ACC112 (cell line): ENCODE measurements at regions not wholly inside any gene's neighbourhood (a gene's known extent, or its start where the extent isn't known, plus 50 kb on each side); places are given as distances from the start of the nearest gene placed in this dataset.
"Not testable (repeated sequence)": the region's sequence is repeated elsewhere in the genome, so short reads cannot be mapped to it uniquely, and the experiment has no call there.

Source experiments
- H2AFZ ChIP-seq: fragments of 200-600 bp; sonication (generic); one replicate; pipeline ENCODE4 v1.6.0; 2017; ENCODE audit warnings: antibody characterized with exemption, low read length; ENCODE audit not compliant: unreplicated experiment
- H3K27ac ChIP-seq: fragments of 200-600 bp; sonication (generic); 2 replicates; pipeline ENCODE4 v1.5.1; 2014; ENCODE audit warnings: low read depth, mild to moderate bottlenecking, antibody characterized with exemption, low read length, moderate library complexity
- H3K27me3 ChIP-seq: fragments of 200-600 bp; sonication (generic); 2 replicates; pipeline ENCODE4 v1.6.1; 2014; ENCODE audit warnings: mild to moderate bottlenecking, antibody characterized with exemption, low read length, moderate library complexity, mixed read lengths; ENCODE audit not compliant: insufficient read depth
- H3K36me3 ChIP-seq: fragments of 200-600 bp; sonication (generic); 2 replicates; pipeline ENCODE4 v1.6.1; 2016; ENCODE audit warnings: mild to moderate bottlenecking, antibody characterized with exemption, low read length, moderate library complexity, mixed read lengths; ENCODE audit not compliant: insufficient read depth
- H3K4me1 ChIP-seq: fragments of 200-600 bp; sonication (generic); one replicate; pipeline ENCODE4 v1.6.1; 2016; ENCODE audit warnings: low read length, mixed read lengths; ENCODE audit not compliant: insufficient read depth, unreplicated experiment, control insufficient read depth
- H3K4me3 ChIP-seq: fragments of 200-600 bp; sonication (generic); 2 replicates; pipeline ENCODE4 v1.5.1; 2014; ENCODE audit warnings: mild to moderate bottlenecking, low read depth, low read length
- H3K79me2 ChIP-seq: fragments of 200-600 bp; sonication (generic); one replicate; pipeline ENCODE4 v1.6.0; 2016; ENCODE audit warnings: low read length; ENCODE audit not compliant: control insufficient read depth, unreplicated experiment, insufficient read depth

DNA sequence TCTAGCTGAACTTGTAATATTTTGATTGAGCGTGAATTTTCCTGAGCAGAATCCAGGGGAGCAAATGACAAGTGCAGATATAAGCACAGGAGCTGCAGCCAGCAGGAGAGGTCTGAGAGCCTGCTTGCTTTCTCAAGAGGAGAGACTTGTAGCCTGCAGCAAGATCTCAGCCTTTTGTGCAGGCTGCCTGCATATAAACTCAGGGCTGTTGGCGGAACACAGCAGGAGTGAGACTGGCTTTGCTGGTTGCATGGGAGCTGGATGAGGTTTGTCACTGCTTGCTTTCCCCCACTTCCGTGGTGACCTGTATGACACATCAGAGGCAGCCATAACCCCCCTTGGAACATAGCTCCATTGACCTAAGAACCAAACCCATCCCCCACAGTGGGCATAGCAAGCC, 725.4 kb upstream of the RGS18 start:
- H3K79me2 ChIP-seq: no peaks in the 10 kb centered on the region
- no peak overlapping the region for H3K27ac ChIP-seq
- no peaks in the 10 kb centered on the region for H3K36me3 ChIP-seq
- H3K27me3 ChIP-seq: no peaks in the 10 kb centered on the region
- no peak overlapping the region for H3K4me3 ChIP-seq
- no peak overlapping the region for H2AFZ ChIP-seq
- no peaks in the 10 kb centered on the region for H3K4me1 ChIP-seq

DNA sequence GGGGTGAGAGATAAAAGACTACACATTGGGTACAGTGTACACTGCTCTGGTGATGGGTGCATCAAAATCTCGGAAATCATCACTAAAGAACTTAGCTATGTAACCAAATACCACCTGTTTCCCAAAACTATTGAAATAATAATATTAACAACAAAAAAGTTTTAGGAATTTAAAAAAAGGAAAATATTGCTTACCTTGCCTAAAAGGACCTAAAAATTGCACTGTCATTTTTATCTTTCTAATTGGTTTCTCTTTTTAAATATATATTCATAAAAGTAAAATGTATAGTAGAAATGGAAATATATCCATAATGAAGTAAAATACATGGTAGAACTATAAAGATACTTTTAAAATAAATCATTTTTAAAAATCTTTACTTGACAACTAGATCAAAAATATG, 719.3 kb upstream of the RGS18 start:
- Histone ChIP-seq H2AFZ (no peak overlapping the region), H3K27ac (no peak overlapping the region), H3K4me1 (no peaks in the 10 kb centered on the region)

DNA sequence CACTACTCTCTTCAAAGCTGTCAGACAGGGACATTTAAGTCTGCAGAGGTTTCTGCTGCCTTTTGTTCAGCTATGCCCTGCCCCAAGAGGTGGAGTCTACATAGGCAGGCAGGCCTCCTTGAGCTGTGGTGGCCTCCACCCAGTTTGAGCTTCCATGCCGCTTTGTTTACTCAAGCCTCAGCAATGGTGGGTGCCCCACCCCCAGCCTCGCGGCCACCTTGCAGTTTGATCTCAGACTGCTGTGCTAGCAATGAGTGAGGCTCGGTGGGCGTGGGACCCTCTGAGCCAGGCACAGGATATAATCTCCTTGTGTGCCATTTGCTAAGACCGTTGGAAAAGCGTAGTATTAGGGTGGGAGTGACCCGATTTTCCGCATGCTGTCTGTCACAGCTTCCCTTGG, 710.0 kb upstream of the RGS18 start:
- H3K36me3 ChIP-seq, H3K27ac ChIP-seq, H3K79me2 ChIP-seq, H3K4me1 ChIP-seq, H3K4me3 ChIP-seq, H2AFZ ChIP-seq, H3K27me3 ChIP-seq: not testable (repeated sequence)

More for the DNA sequence above, 719.3 kb upstream of the RGS18 start:
- no peaks in the 10 kb centered on the region for H3K27me3 ChIP-seq
- no peaks in the 10 kb centered on the region for H3K36me3 ChIP-seq
- H3K79me2 ChIP-seq: no peaks in the 10 kb centered on the region
- no peak overlapping the region for H3K4me3 ChIP-seq

DNA sequence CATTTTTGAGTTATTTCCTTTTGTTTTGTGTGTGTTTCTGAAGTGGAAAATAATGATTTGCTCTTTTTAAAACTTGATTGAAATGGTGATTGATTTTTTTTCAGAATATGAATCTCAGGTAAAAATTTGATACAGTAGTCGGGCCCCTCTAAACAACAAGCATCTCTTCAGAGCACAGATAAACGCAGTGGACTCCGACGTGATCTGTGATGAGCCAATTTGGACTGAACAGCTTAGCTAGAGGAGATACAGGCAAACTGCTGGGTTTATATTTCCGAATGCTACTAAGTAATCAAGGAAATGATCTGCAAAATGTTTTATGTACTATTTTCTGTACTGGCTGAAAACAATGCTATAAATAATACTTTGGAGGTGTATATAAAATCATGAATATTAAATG, 705.7 kb upstream of the RGS18 start:
- no peak overlapping the region for H3K27ac ChIP-seq
- H3K79me2 ChIP-seq: no peaks in the 10 kb centered on the region
- no peaks in the 10 kb centered on the region for H3K36me3 ChIP-seq
- no peaks in the 10 kb centered on the region for H3K4me1 ChIP-seq
- H3K4me3 ChIP-seq: no peak overlapping the region
- H3K27me3 ChIP-seq: no peaks in the 10 kb centered on the region
- no peak overlapping the region for H2AFZ ChIP-seq

DNA sequence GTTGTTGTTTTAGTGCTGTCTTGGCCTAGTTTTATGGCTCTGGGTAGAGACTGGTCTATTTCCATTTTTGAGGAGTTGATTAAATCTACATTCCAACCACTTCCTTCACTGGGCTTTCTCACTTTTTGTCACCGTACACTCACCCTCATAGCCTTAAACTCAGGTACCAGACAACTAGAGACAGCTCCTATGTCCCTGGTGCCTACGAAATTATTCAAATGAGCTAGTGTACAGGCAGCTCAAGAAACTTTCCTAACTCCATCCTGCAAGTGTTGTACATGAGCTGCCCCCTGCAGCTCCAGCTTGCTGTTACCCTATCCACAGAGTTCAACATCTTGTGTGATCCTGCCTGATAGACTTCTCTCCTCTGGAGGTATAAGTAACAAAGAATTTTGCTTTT, 704.8 kb upstream of the RGS18 start:
- H3K27ac ChIP-seq: no peak overlapping the region
- no peaks in the 10 kb centered on the region for H3K79me2 ChIP-seq
- no peak overlapping the region for H2AFZ ChIP-seq
- no peaks in the 10 kb centered on the region for H3K4me1 ChIP-seq
- H3K36me3 ChIP-seq: no peaks in the 10 kb centered on the region
- H3K4me3 ChIP-seq: no peak overlapping the region
- no peaks in the 10 kb centered on the region for H3K27me3 ChIP-seq

DNA sequence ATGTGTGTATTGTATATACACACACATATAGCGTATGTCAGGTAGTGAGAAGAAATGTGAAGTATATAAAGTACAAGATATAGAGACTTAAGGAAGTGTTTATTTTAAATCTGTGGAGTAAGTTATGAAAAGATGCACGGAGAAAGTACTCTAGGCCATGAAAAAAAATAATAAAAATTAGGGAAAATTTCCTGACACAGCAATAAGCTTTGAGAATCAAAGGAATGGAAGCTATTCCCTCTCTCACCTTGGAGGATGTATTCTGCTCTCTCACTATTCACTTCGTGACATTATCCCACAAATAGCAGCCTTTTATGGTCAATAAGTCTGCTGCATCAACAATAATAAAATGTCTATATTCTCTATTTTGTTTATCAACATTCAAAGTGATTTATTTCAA, 700.4 kb upstream of the RGS18 start:
- no peak overlapping the region for H3K27ac ChIP-seq
- H3K4me1 ChIP-seq: no peaks in the 10 kb centered on the region
- no peaks in the 10 kb centered on the region for H3K79me2 ChIP-seq
- H3K27me3 ChIP-seq: no peaks in the 10 kb centered on the region
- H3K4me3 ChIP-seq: no peak overlapping the region
- no peak overlapping the region for H2AFZ ChIP-seq
- no peaks in the 10 kb centered on the region for H3K36me3 ChIP-seq

DNA sequence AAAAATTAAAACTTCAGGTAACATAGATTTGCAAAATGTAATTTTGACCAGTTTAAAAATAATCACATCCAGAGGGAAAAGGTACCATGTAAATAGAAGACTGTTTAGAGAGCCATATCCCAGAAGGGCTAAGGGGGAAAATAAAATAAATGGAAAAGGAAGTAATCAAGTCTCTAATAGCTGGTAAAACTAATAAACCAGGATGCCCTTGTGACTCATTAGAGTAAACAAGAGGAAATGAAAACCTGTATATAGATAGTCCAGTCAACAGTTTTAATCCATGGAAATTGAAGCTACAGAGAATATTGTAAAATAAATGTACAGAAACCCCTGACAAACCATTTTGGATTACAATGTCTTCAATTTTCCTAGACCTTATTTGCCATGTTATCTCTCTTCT, 698.0 kb upstream of the RGS18 start:
- Histone ChIP-seq H3K27ac (no peak overlapping the region), H3K36me3 (no peaks in the 10 kb centered on the region), H2AFZ (no peak overlapping the region), H3K4me3 (no peak overlapping the region), H3K4me1 (no peaks in the 10 kb centered on the region), H3K27me3 (no peaks in the 10 kb centered on the region), H3K79me2 (no peaks in the 10 kb centered on the region)

DNA sequence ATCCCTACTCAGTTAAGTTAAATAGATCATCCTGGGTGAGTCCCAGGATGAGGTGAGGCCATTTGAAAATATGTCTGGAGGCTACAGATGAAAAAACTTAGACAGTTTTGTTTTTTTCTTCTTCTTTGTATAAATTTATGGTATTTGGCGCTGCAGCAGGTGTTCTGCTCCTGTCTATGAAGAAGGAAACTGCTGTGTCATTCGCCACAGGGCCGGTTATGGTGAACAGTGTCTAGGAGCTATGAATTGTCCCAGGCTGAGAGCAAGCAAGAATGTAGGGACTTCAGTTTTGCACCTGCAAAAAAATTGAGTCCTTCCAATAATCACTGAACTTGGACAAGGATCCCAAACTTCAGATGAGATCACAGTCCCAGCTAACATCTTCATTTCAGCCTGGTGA, 674.3 kb upstream of the RGS18 start:
- Histone ChIP-seq H3K4me1 (no peaks in the 10 kb centered on the region), H3K27me3 (no peaks in the 10 kb centered on the region), H3K79me2 (no peaks in the 10 kb centered on the region), H2AFZ (no peak overlapping the region), H3K27ac (no peak overlapping the region), H3K4me3 (no peak overlapping the region), H3K36me3 (no peaks in the 10 kb centered on the region)

DNA sequence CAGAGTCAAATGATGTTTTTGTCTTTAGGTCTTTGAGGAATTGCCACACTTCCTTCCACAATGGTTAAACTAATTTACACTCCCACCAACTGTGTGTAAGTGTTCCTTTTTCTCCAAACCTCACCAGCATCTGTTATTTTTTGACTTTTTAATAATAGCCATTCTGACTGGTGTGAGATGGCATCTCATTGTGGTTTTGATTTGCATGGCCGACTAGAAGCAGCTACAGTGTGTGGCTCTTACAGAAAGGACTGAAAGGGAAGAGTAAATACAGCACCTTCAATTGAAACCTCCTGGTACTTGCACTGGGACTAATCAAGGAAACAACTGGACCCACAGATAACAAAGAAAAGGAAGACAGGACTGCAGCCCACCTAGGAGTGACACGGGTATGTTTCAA, 668.0 kb upstream of the RGS18 start:
- H2AFZ ChIP-seq: no peak overlapping the region
- H3K79me2 ChIP-seq: no peaks in the 10 kb centered on the region
- H3K4me1 ChIP-seq: no peaks in the 10 kb centered on the region
- H3K27ac ChIP-seq: no peak overlapping the region
- H3K4me3 ChIP-seq: no peak overlapping the region
- no peaks in the 10 kb centered on the region for H3K27me3 ChIP-seq
- no peaks in the 10 kb centered on the region for H3K36me3 ChIP-seq

DNA sequence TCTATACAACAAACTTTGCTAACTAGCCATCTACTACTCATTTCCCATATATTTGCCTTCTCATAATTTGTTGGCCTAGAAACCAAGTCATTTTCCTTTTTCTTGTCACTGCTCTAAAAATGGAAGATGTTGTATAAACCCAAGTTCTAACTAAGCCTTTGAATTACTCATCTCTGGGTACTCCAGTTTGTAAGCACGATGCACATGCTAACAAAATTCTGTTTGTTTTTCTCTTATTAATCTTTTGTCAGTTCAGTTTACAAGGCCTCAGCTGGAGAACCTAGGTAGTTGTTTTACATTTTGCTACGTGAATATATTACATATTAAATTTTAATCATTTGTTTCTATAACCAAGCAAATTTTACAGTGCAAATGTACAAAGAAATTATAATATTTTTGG, 663.2 kb upstream of the RGS18 start:
- Histone ChIP-seq H3K79me2 (no peaks in the 10 kb centered on the region), H3K4me3 (no peak overlapping the region), H3K27ac (no peak overlapping the region), H2AFZ (no peak overlapping the region), H3K36me3 (no peaks in the 10 kb centered on the region), H3K4me1 (no peaks in the 10 kb centered on the region), H3K27me3 (no peaks in the 10 kb centered on the region)

DNA sequence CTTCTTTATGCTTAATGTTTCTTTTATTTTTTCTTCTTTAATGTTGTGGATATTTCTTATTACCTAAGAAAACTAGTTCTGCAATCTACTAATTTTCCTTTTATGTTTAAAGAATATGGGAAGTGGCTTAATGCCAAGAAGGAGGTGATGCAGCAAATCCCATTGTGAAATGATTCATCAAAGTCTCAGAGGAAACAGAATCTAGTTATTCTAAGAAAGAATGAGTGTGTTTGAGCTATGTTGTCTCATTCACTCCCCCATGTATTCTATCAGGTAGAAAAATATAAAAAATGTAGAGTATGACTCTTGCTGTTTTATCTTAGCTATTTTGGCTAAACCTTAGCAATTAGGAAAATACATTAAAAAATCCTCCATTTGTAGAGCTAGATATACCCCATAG, 659.9 kb upstream of the RGS18 start:
- Histone ChIP-seq H3K36me3 (no peaks in the 10 kb centered on the region), H3K79me2 (no peaks in the 10 kb centered on the region), H3K4me3 (no peak overlapping the region), H2AFZ (no peak overlapping the region), H3K4me1 (no peaks in the 10 kb centered on the region), H3K27ac (no peak overlapping the region), H3K27me3 (no peaks in the 10 kb centered on the region)

DNA sequence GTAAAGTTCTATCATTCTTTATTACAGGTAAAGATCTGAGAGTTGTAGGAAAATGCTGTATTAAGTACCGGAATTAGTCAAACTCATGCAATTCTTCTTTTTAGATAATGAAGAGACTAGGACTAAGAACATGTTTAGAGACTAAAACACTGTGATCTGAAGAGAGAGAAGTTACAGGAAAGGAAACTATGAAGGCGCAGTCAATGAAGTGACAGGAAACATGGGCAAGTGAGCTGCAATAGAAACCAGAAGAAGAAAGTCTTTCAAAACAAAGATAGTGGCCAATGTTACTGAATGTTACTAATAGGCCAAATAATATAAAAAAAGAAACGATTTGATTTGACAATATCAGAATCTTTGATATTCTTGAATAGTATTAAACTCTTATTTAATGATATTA, 659.4 kb upstream of the RGS18 start:
- Histone ChIP-seq H3K4me3 (no peak overlapping the region), H2AFZ (no peak overlapping the region), H3K36me3 (no peaks in the 10 kb centered on the region), H3K27me3 (no peaks in the 10 kb centered on the region), H3K27ac (no peak overlapping the region), H3K4me1 (no peaks in the 10 kb centered on the region), H3K79me2 (no peaks in the 10 kb centered on the region)
